PC-9 (cell line): ENCODE measurements at regions not wholly inside any gene's neighbourhood (a gene's known extent, or its start where the extent isn't known, plus 50 kb on each side); places are given as distances from the start of the nearest gene placed in this dataset.

Experiments
- BruUV-seq: library from RNA; stranded (reverse); fragments of 400-500 nt; replicated peaks from 2 replicates; lab custom pipeline; 2021; lab: Mats Ljungman, UMichigan
- CTCF ChIA-PET: fragments of 300-600 bp; sonication (Branson Sonifier 250); formaldehyde crosslinking; loops from one replicate; lab custom pipeline; 2022; ENCODE audit warnings: antibody characterized with exemption; lab: Charles Lee
- POLR2A ChIA-PET: fragments of 300-600 bp; sonication (Branson Sonifier 250); formaldehyde crosslinking; loops from one replicate; lab custom pipeline; 2022; ENCODE audit warnings: antibody characterized with exemption; ENCODE audit not compliant: unreplicated experiment; lab: Charles Lee
- DNase-seq, 2 experiments: peaks; one replicate each; pipeline versions ENCODE4 v3.0.0 to v3.0.0-alpha.2; 2015 to 2022; ENCODE audit warnings: mixed read lengths in 1 of 2
- H2AFZ ChIP-seq: fragments of 200-600 bp; sonication (generic); 2 replicates; pipeline ENCODE4 v1.8.1; 2017; ENCODE audit warnings: antibody characterized with exemption
- H3F3A ChIP-seq: fragments of 200-600 bp; sonication (generic); 2 replicates; pipeline ENCODE4 v1.8.1; 2017; ENCODE audit warnings: antibody characterized with exemption, mild to moderate bottlenecking, low read depth; ENCODE audit not compliant: insufficient read depth
- H3K27ac ChIP-seq: fragments of 200-600 bp; sonication (generic); 2 replicates; pipeline ENCODE4 v1.6.1; 2016; ENCODE audit warnings: mixed run types
- H3K27me3 ChIP-seq: fragments of 200-600 bp; sonication (generic); 2 replicates; pipeline ENCODE4 v1.6.1; 2016; ENCODE audit warnings: low read depth, mixed run types; ENCODE audit not compliant: insufficient read depth
- H3K36me3 ChIP-seq: fragments of 200-600 bp; sonication (generic); 2 replicates; pipeline ENCODE4 v1.6.1; 2016; ENCODE audit warnings: low read depth, mixed run types
- H3K4me1 ChIP-seq: fragments of 200-600 bp; sonication (generic); replicated peaks from 2 replicates; pipeline ENCODE4 v1.6.1; 2016; ENCODE audit warnings: mixed run types; ENCODE audit not compliant: insufficient read depth
- H3K4me2 ChIP-seq: fragments of 200-600 bp; sonication (generic); 2 replicates; pipeline ENCODE4 v1.6.1; 2017; ENCODE audit warnings: mixed run types
- H3K4me3 ChIP-seq: fragments of 200-600 bp; sonication (generic); 2 replicates; pipeline ENCODE4 v1.6.1; 2016; ENCODE audit warnings: mixed run types
- H3K79me2 ChIP-seq: fragments of 200-600 bp; sonication (generic); 2 replicates; pipeline ENCODE4 v1.6.1; 2017; ENCODE audit warnings: low read depth, mixed run types
- H3K9me2 ChIP-seq: fragments of 200-600 bp; sonication (generic); 2 replicates; pipeline ENCODE4 v1.8.1; 2017; ENCODE audit warnings: mild to moderate bottlenecking; ENCODE audit not compliant: insufficient read depth
- H3K9me3 ChIP-seq: fragments of 200-600 bp; sonication (generic); 2 replicates; pipeline ENCODE4 v1.8.1; 2016; ENCODE audit warnings: low read depth; ENCODE audit not compliant: insufficient read depth
- H4K20me1 ChIP-seq: fragments of 200-600 bp; sonication (generic); 2 replicates; pipeline ENCODE4 v1.8.1; 2017; ENCODE audit not compliant: insufficient read depth
- EZH2 ChIP-seq: fragments of 200-600 bp; sonication (generic); IDR thresholded peaks from 2 replicates; pipeline ENCODE4 v1.8.0; 2017; ENCODE audit warnings: antibody characterized with exemption, low read depth
- intact Hi-C: fragments of 100-400 bp; cut with micrococcal nuclease; formaldehyde crosslinking; loops from one replicate; pipeline ENCODE4 v1.10.0; 2022; ENCODE audit not compliant: unreplicated experiment
- TF ChIP-seq, protein P1 (sequence below): fragments of 200-600 bp; sonication (generic); conservative IDR thresholded peaks from 2 replicates; pipeline ENCODE4 v1.6.1; 2017; ENCODE audit warnings: mixed run types, antibody characterized with exemption, mild to moderate bottlenecking, moderate library complexity

DNA sequence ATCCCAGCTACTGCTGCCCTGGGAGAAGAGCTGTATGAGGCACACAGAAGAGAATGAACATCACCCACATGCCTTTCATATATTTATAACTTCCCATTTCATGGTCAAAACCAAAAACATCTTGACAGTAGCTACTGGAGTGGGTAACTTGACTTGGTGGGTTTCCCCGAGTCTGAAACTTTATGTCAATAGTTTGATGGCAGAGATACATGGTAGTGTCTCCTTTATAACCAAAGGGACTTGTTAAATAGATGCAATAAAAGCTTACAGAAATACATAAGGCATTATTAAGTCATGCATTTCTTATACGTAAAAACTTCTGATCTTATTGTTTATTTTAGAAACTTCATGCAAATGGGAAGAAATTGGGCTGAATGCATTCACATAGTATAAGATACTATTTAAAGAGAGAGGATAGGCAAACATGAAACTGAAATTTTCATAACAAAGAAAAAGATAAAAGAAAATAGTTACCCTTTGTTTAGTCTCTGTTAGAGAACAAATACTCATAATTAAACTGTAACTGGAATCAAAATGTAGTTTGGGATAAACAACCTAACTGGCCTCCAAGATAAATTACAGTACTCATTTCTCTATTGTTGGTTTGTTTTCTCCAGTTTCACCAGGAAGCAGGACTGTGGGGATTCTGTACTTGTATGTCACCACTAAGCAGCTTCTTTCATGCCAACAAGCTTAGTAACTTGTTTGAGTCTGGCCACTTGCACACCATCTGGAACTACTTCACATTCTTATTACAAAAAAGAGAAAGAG, 459.3 kb upstream of the MEF2C start:
- CTCF ChIA-PET: no interaction called here
- BruUV-seq: no TSS peak
- intact Hi-C loops: no loop called here
- Histone ChIP-seq H3K27ac (no peak overlapping the region), H3K4me1 (no peaks in the 10 kb centered on the region), H3K79me2 (no peaks in the 10 kb centered on the region), H3K36me3 (no peaks in the 10 kb centered on the region), H4K20me1 (no peaks in the 10 kb centered on the region), H3K9me2 (no peaks in the 10 kb centered on the region), H3K4me3 (no peak overlapping the region), H3K27me3 (no peaks in the 10 kb centered on the region), H3K4me2 (no peak overlapping the region), H2AFZ (no peak overlapping the region), H3K9me3 (no peaks in the 10 kb centered on the region), H3F3A (no peaks in the 10 kb centered on the region)
- DNase-seq: no peak
- TF ChIP-seq EZH2: no peak
- TF ChIP-seq, protein P1, sequence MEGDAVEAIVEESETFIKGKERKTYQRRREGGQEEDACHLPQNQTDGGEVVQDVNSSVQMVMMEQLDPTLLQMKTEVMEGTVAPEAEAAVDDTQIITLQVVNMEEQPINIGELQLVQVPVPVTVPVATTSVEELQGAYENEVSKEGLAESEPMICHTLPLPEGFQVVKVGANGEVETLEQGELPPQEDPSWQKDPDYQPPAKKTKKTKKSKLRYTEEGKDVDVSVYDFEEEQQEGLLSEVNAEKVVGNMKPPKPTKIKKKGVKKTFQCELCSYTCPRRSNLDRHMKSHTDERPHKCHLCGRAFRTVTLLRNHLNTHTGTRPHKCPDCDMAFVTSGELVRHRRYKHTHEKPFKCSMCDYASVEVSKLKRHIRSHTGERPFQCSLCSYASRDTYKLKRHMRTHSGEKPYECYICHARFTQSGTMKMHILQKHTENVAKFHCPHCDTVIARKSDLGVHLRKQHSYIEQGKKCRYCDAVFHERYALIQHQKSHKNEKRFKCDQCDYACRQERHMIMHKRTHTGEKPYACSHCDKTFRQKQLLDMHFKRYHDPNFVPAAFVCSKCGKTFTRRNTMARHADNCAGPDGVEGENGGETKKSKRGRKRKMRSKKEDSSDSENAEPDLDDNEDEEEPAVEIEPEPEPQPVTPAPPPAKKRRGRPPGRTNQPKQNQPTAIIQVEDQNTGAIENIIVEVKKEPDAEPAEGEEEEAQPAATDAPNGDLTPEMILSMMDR: no peak
- POLR2A ChIA-PET: no interaction called here

DNA sequence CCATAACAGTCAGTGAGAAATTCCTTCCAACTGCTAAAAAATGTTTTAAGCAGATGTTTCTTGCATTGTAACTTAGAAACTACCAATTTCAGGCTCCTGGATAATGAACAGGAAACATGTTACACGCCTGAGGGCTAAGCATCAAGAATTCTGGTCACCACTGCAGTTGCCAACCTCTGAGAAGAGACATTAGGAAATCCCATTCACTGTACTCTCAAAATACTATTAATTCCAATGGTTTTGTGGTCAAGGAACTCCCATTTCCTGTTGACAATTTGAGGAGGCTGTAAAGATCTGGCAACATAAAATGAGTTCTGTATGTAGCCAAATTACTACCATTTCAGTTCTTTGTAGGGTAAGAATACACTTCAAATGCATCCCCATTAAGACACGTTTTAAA, 456.0 kb upstream of the MEF2C start:
- ChIA-PET CTCF (no interaction called here), POLR2A (no interaction called here)
- H3K9me2 ChIP-seq: no peaks in the 10 kb centered on the region
- no peaks in the 10 kb centered on the region for H3K9me3 ChIP-seq
- no peak overlapping the region for H3K4me2 ChIP-seq
- no peak for DNase-seq
- H3F3A ChIP-seq: no peaks in the 10 kb centered on the region
- no peaks in the 10 kb centered on the region for H3K27me3 ChIP-seq
- H3K36me3 ChIP-seq: no peaks in the 10 kb centered on the region
- no TSS peak for BruUV-seq
- H3K79me2 ChIP-seq: no peaks in the 10 kb centered on the region
- no peak overlapping the region for H3K27ac ChIP-seq
- H3K4me3 ChIP-seq: no peak overlapping the region
- no peaks in the 10 kb centered on the region for H4K20me1 ChIP-seq
- no peaks in the 10 kb centered on the region for H3K4me1 ChIP-seq
- no peak overlapping the region for H2AFZ ChIP-seq
- intact Hi-C loops: no loop called here
- TF ChIP-seq, protein P1: no peak
- TF ChIP-seq EZH2: no peak

DNA sequence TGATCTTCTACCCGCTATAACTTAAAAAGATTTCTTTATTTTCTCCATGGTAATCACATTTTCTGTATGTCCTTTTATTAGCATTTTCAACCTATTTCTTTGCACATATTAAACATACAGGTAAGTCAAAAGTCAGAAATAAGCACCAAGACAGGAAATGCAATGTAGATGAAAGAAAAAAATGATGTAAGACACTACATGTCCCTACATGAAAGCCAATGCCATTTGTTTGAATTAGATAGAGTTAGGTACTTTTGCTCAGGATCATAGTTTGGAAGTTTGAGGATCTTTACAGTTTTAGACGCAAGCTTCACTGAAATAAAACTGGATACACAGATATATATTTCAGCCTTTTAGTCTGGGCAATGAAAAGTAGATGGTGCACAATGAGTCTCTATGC, 453.1 kb upstream of the MEF2C start:
- ChIA-PET CTCF (no interaction called here), POLR2A (no interaction called here)
- no peaks in the 10 kb centered on the region for H4K20me1 ChIP-seq
- no peaks in the 10 kb centered on the region for H3K9me3 ChIP-seq
- no peaks in the 10 kb centered on the region for H3K27me3 ChIP-seq
- H3K36me3 ChIP-seq: no peaks in the 10 kb centered on the region
- H3K79me2 ChIP-seq: no peaks in the 10 kb centered on the region
- TF ChIP-seq EZH2: no peak
- TF ChIP-seq, protein P1: no peak
- no peak overlapping the region for H3K4me2 ChIP-seq
- no peaks in the 10 kb centered on the region for H3K4me1 ChIP-seq
- no peak for DNase-seq
- no peaks in the 10 kb centered on the region for H3K9me2 ChIP-seq
- BruUV-seq: no TSS peak
- H3F3A ChIP-seq: no peaks in the 10 kb centered on the region
- intact Hi-C loops: no loop called here
- H3K4me3 ChIP-seq: no peak overlapping the region
- no peak overlapping the region for H3K27ac ChIP-seq
- no peak overlapping the region for H2AFZ ChIP-seq
